Endothelial cell (in vitro differentiated cells): ENCODE measurements at regions not wholly inside any gene's neighbourhood (a gene's known extent, or its start where the extent isn't known, plus 50 kb on each side); places are given as distances from the start of the nearest gene placed in this dataset.

ENCODE experiments used
- DNase-seq: peaks from one replicate; pipeline ENCODE4 v3.0.0; 2021; ENCODE audit warnings: low spot score
- H3K27ac Mint-ChIP-seq: one replicate; pipeline ENCODE4 v1.8.0; 2021; ENCODE audit warnings: mixed read lengths, inconsistent platforms; ENCODE audit not compliant: unreplicated experiment
- H3K27me3 Mint-ChIP-seq: one replicate; pipeline ENCODE4 v1.8.0; 2021; ENCODE audit warnings: mild to moderate bottlenecking, moderate library complexity, mixed read lengths, inconsistent platforms; ENCODE audit not compliant: unreplicated experiment
- H3K36me3 Mint-ChIP-seq: one replicate; pipeline ENCODE4 v1.8.0; 2021; ENCODE audit warnings: mild to moderate bottlenecking, low read depth, mixed read lengths, inconsistent platforms; ENCODE audit not compliant: unreplicated experiment
- H3K4me1 Mint-ChIP-seq: one replicate; pipeline ENCODE4 v1.8.0; 2021; ENCODE audit warnings: mild to moderate bottlenecking, mixed read lengths, inconsistent platforms; ENCODE audit not compliant: unreplicated experiment
- H3K4me3 Mint-ChIP-seq: one replicate; pipeline ENCODE4 v1.8.0; 2021; ENCODE audit warnings: mild to moderate bottlenecking, mixed read lengths, inconsistent platforms; ENCODE audit not compliant: unreplicated experiment
- H3K9me3 Mint-ChIP-seq: one replicate; pipeline ENCODE4 v1.8.0; 2021; ENCODE audit warnings: mixed read lengths, inconsistent platforms; ENCODE audit not compliant: unreplicated experiment
- TF ChIP-seq, protein P1 (sequence below): fragments of 200-600 bp; sonication (generic); IDR thresholded peaks from one replicate; pipeline ENCODE4 v1.5.0; 2021; ENCODE audit warnings: antibody characterized with exemption; ENCODE audit not compliant: unreplicated experiment

DNA sequence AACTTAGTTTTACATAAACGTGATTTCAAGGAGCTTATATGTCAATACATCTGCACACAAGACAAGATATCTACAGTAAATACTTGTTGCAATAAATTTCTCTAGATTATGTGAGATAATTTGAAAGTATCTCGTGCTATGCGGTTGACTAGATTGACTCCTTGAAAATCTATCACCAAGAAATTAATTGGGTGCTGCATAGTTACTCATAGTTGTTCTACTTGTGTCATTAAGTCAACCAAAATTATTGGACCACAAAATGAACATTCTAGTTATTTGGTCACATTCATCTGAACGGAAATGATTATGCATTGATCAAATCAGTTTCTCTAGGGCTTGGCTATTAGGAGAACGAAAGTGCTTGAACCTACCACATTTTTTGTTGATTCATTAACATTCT is 2291.5 kb downstream of the PCDH9 start:
- Mint-ChIP-seq H3K9me3 (no peaks in the 10 kb centered on the region), H3K27me3 (no peaks in the 10 kb centered on the region), H3K4me3 (no peak overlapping the region), H3K4me1 (no peaks in the 10 kb centered on the region), H3K27ac (no peak overlapping the region), H3K36me3 (no peaks in the 10 kb centered on the region)
- TF ChIP-seq, protein P1, sequence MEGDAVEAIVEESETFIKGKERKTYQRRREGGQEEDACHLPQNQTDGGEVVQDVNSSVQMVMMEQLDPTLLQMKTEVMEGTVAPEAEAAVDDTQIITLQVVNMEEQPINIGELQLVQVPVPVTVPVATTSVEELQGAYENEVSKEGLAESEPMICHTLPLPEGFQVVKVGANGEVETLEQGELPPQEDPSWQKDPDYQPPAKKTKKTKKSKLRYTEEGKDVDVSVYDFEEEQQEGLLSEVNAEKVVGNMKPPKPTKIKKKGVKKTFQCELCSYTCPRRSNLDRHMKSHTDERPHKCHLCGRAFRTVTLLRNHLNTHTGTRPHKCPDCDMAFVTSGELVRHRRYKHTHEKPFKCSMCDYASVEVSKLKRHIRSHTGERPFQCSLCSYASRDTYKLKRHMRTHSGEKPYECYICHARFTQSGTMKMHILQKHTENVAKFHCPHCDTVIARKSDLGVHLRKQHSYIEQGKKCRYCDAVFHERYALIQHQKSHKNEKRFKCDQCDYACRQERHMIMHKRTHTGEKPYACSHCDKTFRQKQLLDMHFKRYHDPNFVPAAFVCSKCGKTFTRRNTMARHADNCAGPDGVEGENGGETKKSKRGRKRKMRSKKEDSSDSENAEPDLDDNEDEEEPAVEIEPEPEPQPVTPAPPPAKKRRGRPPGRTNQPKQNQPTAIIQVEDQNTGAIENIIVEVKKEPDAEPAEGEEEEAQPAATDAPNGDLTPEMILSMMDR = no peak
- no peak for DNase-seq

DNA sequence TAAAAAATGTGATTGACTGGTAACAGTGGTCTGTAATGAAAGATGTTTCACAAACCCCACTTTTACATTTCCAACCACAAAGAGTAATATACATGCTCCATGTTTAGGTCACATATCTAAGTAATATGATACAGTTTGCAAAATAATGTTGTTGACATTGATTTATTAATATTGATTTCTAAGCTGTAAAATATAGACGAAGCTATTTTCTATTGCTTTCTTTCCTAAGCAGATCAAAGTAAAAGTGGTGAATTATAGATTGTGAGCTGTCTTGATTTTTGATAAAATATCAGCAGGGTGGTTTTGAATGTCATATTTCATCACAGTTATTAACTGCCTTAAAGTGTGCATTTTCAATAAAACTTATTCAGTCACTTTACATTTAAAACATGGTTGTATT is 2292.8 kb downstream of the PCDH9 start:
- H3K27ac Mint-ChIP-seq = no peak overlapping the region
- no peaks in the 10 kb centered on the region for H3K9me3 Mint-ChIP-seq
- DNase-seq = no peak
- no peaks in the 10 kb centered on the region for H3K27me3 Mint-ChIP-seq
- no peak overlapping the region for H3K4me3 Mint-ChIP-seq
- TF ChIP-seq, protein P1 = no peak
- H3K36me3 Mint-ChIP-seq = no peaks in the 10 kb centered on the region
- no peaks in the 10 kb centered on the region for H3K4me1 Mint-ChIP-seq

DNA sequence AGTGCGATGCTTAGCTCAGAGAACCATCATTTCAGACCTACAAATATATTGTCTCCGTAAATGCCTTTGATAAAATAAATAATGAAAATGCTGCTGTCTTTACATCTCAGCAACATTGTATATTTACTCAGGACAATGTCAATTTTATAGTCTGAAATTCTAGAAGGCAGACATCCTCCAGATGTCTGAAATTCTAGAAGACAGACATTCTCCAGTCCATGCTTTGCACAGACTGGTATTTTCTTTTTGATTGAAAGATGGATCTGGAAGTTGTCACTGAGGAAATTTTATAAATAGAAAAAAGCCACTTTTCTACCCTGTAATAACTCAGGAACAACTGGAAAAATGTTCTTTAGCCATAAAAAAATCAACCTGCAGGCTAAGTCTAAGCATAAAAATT is 2293.3 kb downstream of the PCDH9 start:
- Mint-ChIP-seq H3K4me3 (no peak overlapping the region), H3K27me3 (no peaks in the 10 kb centered on the region), H3K27ac (no peak overlapping the region), H3K36me3 (no peaks in the 10 kb centered on the region), H3K4me1 (no peaks in the 10 kb centered on the region), H3K9me3 (no peaks in the 10 kb centered on the region)
- DNase-seq = no peak
- TF ChIP-seq, protein P1 = no peak

- no peak overlapping the region for H3K27ac Mint-ChIP-seq
- TF ChIP-seq, protein P1 = no peak
- no peaks in the 10 kb centered on the region for H3K9me3 Mint-ChIP-seq
- DNase-seq = no peak
- H3K27me3 Mint-ChIP-seq = no peaks in the 10 kb centered on the region
- no peaks in the 10 kb centered on the region for H3K4me1 Mint-ChIP-seq
- no peaks in the 10 kb centered on the region for H3K36me3 Mint-ChIP-seq
- no peak overlapping the region for H3K4me3 Mint-ChIP-seq
These were observed 2294.7 kb downstream of the PCDH9 start for GRCh38 chr13:64935441-64935840.

GRCh38 chr13:64934569-64935362 is 2295.4 kb downstream of the PCDH9 start:
- Mint-ChIP-seq H3K4me3 (no peak overlapping the region), H3K27me3 (no peaks in the 10 kb centered on the region), H3K27ac (no peak overlapping the region), H3K4me1 (no peaks in the 10 kb centered on the region), H3K36me3 (no peaks in the 10 kb centered on the region), H3K9me3 (no peaks in the 10 kb centered on the region)
- no peak for DNase-seq
- TF ChIP-seq, protein P1 = no peak
